Neural cell (in vitro differentiated cells): ENCODE measurements at regions not wholly inside any gene's neighbourhood (a gene's known extent, or its start where the extent isn't known, plus 50 kb on each side); places are given as distances from the start of the nearest gene placed in this dataset.

Source experiments
- H2AFZ ChIP-seq: fragments of 200-600, 300-800 bp; sonication (generic), shearing (Covaris generic); 2 replicates; pipeline ENCODE4 v1.6.0; 2014; ENCODE audit warnings: low read depth, mild to moderate bottlenecking, antibody characterized with exemption, low read length, moderate library complexity
- H3F3A ChIP-seq: fragments of 200-600 bp; shearing (Covaris generic); 2 replicates; pipeline ENCODE4 v1.6.1; 2016; ENCODE audit warnings: mild to moderate bottlenecking, moderate library complexity, mixed read lengths, antibody characterized with exemption, low read length; ENCODE audit not compliant: insufficient read depth, poor library complexity, severe bottlenecking
- H3K27ac ChIP-seq: fragments of 200-600, 300-800 bp; sonication (generic), shearing (Covaris generic); 2 replicates; pipeline ENCODE4 v1.5.1; 2014; ENCODE audit warnings: mild to moderate bottlenecking, low read length, moderate library complexity
- H3K27me3 ChIP-seq: fragments of 300-800, 200-600 bp; sonication (generic), shearing (Covaris generic); 2 replicates; pipeline ENCODE4 v1.6.0; 2014; ENCODE audit warnings: mild to moderate bottlenecking, low read depth, low read length, moderate library complexity; ENCODE audit not compliant: insufficient read depth
- H3K36me3 ChIP-seq: fragments of 300-800, 200-600 bp; sonication (generic), shearing (Covaris generic); 2 replicates; pipeline ENCODE4 v1.5.1; 2014; ENCODE audit warnings: mild to moderate bottlenecking, antibody characterized with exemption, low read length, moderate library complexity; ENCODE audit not compliant: insufficient read depth
- H3K4me2 ChIP-seq: fragments of 300-800, 200-600 bp; sonication (generic), shearing (Covaris generic); 2 replicates; pipeline ENCODE4 v1.6.0; 2014; ENCODE audit warnings: mild to moderate bottlenecking, low read length
- H3K4me3 ChIP-seq: fragments of 300-800, 200-600 bp; sonication (generic), shearing (Covaris generic); 2 replicates; pipeline ENCODE4 v1.5.1; 2014; ENCODE audit warnings: mild to moderate bottlenecking, low read length, moderate library complexity
- H3K79me2 ChIP-seq: fragments of 200-600 bp; shearing (Covaris generic); replicated peaks from 2 replicates; pipeline ENCODE4 v1.6.0; 2014; ENCODE audit warnings: mild to moderate bottlenecking, low read length, moderate library complexity; ENCODE audit not compliant: insufficient read depth
- H3K9ac ChIP-seq: fragments of 300-800, 200-600 bp; sonication (generic), shearing (Covaris generic); 2 replicates; pipeline ENCODE4 v1.6.1; 2016; ENCODE audit warnings: mild to moderate bottlenecking, low read length, mixed read lengths
- H3K9me2 ChIP-seq: fragments of 200-600 bp; shearing (Covaris generic); 2 replicates; pipeline ENCODE4 v1.6.1; 2016; ENCODE audit warnings: mild to moderate bottlenecking, low read length, mixed read lengths; ENCODE audit not compliant: insufficient read depth
- H3K9me3 ChIP-seq: fragments of 200-600, 300-800 bp; sonication (generic), shearing (Covaris generic); 2 replicates; pipeline ENCODE4 v1.6.1; 2016; ENCODE audit warnings: mild to moderate bottlenecking, mixed run types, low read length, moderate library complexity, mixed read lengths
- H4K20me1 ChIP-seq: fragments of 200-600 bp; shearing (Covaris generic); 2 replicates; pipeline ENCODE4 v1.6.1; 2016; ENCODE audit warnings: mild to moderate bottlenecking, mixed run types; ENCODE audit not compliant: insufficient read depth
- EP300 ChIP-seq: fragments of 450-650 bp; conservative IDR thresholded peaks from 2 replicates; pipeline ENCODE4 v1.6.1; 2014; ENCODE audit warnings: antibody characterized with exemption, mild to moderate bottlenecking, moderate library complexity; ENCODE audit not compliant: poor library complexity, severe bottlenecking
- EZH2 ChIP-seq: fragments of 200-600, 300-800 bp; shearing (Covaris generic), sonication (generic); IDR thresholded peaks from 2 replicates; pipeline ENCODE4 v1.6.1; 2014; ENCODE audit warnings: antibody characterized with exemption, low read length, borderline replicate concordance, mild to moderate bottlenecking; ENCODE audit not compliant: insufficient read depth, poor library complexity, severe bottlenecking
- MXI1 ChIP-seq: fragments of 450-650 bp; conservative IDR thresholded peaks from 2 replicates; pipeline ENCODE4 v1.6.1; 2014; ENCODE audit warnings: antibody characterized with exemption, mild to moderate bottlenecking; ENCODE audit not compliant: poor library complexity, severe bottlenecking
- POLR2AphosphoS5 ChIP-seq: IDR thresholded peaks from 2 replicates; pipeline ENCODE4 v1.6.1; 2012
- RAD21 ChIP-seq: fragments of 450-650 bp; conservative IDR thresholded peaks from 2 replicates; pipeline ENCODE4 v1.6.1; 2014; ENCODE audit warnings: antibody characterized with exemption, mild to moderate bottlenecking, moderate library complexity
- SMC3 ChIP-seq: fragments of 450-650 bp; conservative IDR thresholded peaks from 2 replicates; pipeline ENCODE4 v1.6.1; 2014; ENCODE audit warnings: antibody characterized with exemption, mild to moderate bottlenecking, moderate library complexity; ENCODE audit not compliant: poor library complexity
- TAF1 ChIP-seq: IDR thresholded peaks from 2 replicates; pipeline ENCODE4 v1.6.1; 2012; ENCODE audit warnings: low read depth
- TF ChIP-seq, protein P1 (sequence below): IDR thresholded peaks from 2 replicates; pipeline ENCODE4 v1.6.1; 2012; ENCODE audit warnings: borderline replicate concordance
- TF ChIP-seq, protein P2 (sequence below): fragments of 450-650 bp; IDR thresholded peaks from 2 replicates; pipeline ENCODE4 v1.5.1; 2014; ENCODE audit warnings: antibody characterized with exemption, mild to moderate bottlenecking, moderate library complexity; ENCODE audit not compliant: poor library complexity, severe bottlenecking

- Histone ChIP-seq H3K79me2 (no peaks in the 10 kb centered on the region), H3K4me3 (no peak overlapping the region), H3K36me3 (no peaks in the 10 kb centered on the region), H3K27ac (no peak overlapping the region), H2AFZ (no peak overlapping the region), H3K9me2 (no peaks in the 10 kb centered on the region), H3K4me2 (no peak overlapping the region), H4K20me1 (no peaks in the 10 kb centered on the region), H3K27me3 (no peaks in the 10 kb centered on the region), H3K9me3 (no peaks in the 10 kb centered on the region), H3K9ac (no peak overlapping the region), H3F3A (no peaks in the 10 kb centered on the region)
- TF ChIP-seq POLR2AphosphoS5 (no peak), SMC3 (no peak), TAF1 (no peak), MXI1 (no peak), EP300 (no peak), RAD21 (no peak), EZH2 (no peak)
- TF ChIP-seq, protein P1, sequence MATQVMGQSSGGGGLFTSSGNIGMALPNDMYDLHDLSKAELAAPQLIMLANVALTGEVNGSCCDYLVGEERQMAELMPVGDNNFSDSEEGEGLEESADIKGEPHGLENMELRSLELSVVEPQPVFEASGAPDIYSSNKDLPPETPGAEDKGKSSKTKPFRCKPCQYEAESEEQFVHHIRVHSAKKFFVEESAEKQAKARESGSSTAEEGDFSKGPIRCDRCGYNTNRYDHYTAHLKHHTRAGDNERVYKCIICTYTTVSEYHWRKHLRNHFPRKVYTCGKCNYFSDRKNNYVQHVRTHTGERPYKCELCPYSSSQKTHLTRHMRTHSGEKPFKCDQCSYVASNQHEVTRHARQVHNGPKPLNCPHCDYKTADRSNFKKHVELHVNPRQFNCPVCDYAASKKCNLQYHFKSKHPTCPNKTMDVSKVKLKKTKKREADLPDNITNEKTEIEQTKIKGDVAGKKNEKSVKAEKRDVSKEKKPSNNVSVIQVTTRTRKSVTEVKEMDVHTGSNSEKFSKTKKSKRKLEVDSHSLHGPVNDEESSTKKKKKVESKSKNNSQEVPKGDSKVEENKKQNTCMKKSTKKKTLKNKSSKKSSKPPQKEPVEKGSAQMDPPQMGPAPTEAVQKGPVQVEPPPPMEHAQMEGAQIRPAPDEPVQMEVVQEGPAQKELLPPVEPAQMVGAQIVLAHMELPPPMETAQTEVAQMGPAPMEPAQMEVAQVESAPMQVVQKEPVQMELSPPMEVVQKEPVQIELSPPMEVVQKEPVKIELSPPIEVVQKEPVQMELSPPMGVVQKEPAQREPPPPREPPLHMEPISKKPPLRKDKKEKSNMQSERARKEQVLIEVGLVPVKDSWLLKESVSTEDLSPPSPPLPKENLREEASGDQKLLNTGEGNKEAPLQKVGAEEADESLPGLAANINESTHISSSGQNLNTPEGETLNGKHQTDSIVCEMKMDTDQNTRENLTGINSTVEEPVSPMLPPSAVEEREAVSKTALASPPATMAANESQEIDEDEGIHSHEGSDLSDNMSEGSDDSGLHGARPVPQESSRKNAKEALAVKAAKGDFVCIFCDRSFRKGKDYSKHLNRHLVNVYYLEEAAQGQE, result no peak
- TF ChIP-seq, protein P2, sequence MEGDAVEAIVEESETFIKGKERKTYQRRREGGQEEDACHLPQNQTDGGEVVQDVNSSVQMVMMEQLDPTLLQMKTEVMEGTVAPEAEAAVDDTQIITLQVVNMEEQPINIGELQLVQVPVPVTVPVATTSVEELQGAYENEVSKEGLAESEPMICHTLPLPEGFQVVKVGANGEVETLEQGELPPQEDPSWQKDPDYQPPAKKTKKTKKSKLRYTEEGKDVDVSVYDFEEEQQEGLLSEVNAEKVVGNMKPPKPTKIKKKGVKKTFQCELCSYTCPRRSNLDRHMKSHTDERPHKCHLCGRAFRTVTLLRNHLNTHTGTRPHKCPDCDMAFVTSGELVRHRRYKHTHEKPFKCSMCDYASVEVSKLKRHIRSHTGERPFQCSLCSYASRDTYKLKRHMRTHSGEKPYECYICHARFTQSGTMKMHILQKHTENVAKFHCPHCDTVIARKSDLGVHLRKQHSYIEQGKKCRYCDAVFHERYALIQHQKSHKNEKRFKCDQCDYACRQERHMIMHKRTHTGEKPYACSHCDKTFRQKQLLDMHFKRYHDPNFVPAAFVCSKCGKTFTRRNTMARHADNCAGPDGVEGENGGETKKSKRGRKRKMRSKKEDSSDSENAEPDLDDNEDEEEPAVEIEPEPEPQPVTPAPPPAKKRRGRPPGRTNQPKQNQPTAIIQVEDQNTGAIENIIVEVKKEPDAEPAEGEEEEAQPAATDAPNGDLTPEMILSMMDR, result no peak
These were observed 303.6 kb upstream of the LYZL1 start for GRCh38 chr10:28985137-28985885.

DNA sequence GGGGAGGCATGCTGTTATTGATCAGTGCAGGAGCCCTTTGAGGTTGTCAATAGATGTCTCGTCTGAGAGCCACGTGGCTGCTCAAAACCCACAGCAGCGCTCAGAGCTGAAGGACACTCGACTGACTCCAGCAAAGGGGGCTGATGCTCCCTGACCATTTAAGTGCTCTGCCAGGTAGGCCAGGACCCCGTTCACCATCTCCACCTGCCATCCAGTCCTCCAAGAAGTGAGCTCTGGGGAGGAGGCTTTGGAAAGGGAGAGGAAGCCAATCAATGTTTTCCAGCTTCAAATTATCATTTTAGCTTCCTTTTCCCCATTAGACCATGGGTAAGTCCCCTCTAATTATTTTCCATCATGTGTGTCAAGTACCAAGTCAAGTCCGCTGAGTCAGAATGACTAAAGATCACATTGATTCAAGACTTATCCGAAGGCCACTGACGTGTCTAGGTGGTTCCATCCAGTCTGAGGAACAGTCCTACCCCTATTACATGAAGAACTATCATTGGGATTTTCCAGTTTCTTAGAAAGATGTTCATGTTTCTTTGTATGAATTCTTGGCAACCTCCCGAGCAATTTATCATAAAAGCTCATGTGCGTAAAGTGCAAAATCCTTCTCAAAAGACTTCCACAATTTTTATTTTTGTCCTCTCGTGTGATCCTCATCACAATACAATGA is 302.6 kb upstream of the LYZL1 start:
- no peak overlapping the region for H3K27ac ChIP-seq
- H3K9ac ChIP-seq, result no peak overlapping the region
- TF ChIP-seq EP300 (no peak), RAD21 (no peak), TAF1 (no peak), MXI1 (no peak), EZH2 (no peak)
- TF ChIP-seq, protein P1, result no peak
- TF ChIP-seq, protein P2, result no peak

More for the DNA sequence above, 302.6 kb upstream of the LYZL1 start:
- no peaks in the 10 kb centered on the region for H3K27me3 ChIP-seq
- H3K36me3 ChIP-seq, result no peaks in the 10 kb centered on the region
- no peaks in the 10 kb centered on the region for H3K9me2 ChIP-seq
- H3K4me2 ChIP-seq, result no peak overlapping the region
- no peak overlapping the region for H3K4me3 ChIP-seq
- H3K9me3 ChIP-seq, result no peaks in the 10 kb centered on the region
- H3F3A ChIP-seq, result no peaks in the 10 kb centered on the region
- H3K79me2 ChIP-seq, result no peaks in the 10 kb centered on the region
- H2AFZ ChIP-seq, result no peak overlapping the region
- no peaks in the 10 kb centered on the region for H4K20me1 ChIP-seq
